C1 segment of cervical spinal cord (tissue), 14 donors: ENCODE measurements at regions not wholly inside any gene's neighbourhood (a gene's known extent, or its start where the extent isn't known, plus 50 kb on each side); places are given as distances from the start of the nearest gene placed in this dataset.

Source experiments
- DNase-seq, 14 donors: peaks; one replicate each; lab custom pipeline; 2025; lab: John Stamatoyannopoulos, UW

- DNase-seq = no peak
These were observed 420.6 kb downstream of the MED10 start for GRCh38 chr5:5957737-5958136.

GRCh38 chr5:5954275-5954598 lies 424.1 kb downstream of the MED10 start:
- no peak for DNase-seq

- DNase-seq = no peak
These were observed 424.6 kb downstream of the MED10 start for GRCh38 chr5:5953584-5954274.

- no peak for DNase-seq
These were observed 426.4 kb downstream of the MED10 start for GRCh38 chr5:5951953-5952352.

- no peak for DNase-seq
These were observed 427.7 kb downstream of the MED10 start for GRCh38 chr5:5950658-5951057.

- peak in 1 of 14 donors; percentile 43 for DNase-seq
These were observed 436.9 kb downstream of the MED10 start for GRCh38 chr5:5941486-5941885.

- DNase-seq = no peak
These were observed 438.5 kb downstream of the MED10 start for GRCh38 chr5:5939759-5940370.

GRCh38 chr5:5933651-5934050 lies 444.7 kb downstream of the MED10 start:
- DNase-seq = no peak

GRCh38 chr5:5932824-5933223 lies 445.5 kb downstream of the MED10 start:
- DNase-seq = no peak

GRCh38 chr5:5930561-5930960 lies 447.8 kb downstream of the MED10 start:
- no peak for DNase-seq

GRCh38 chr5:5929291-5930020 lies 448.9 kb downstream of the MED10 start:
- DNase-seq = peak in 1 of 14 donors; percentile 48

GRCh38 chr5:5925191-5925590 lies 453.2 kb downstream of the MED10 start:
- no peak for DNase-seq

GRCh38 chr5:5919411-5919810 lies 458.9 kb downstream of the MED10 start:
- DNase-seq = no peak

GRCh38 chr5:5906778-5907177 lies 471.6 kb downstream of the MED10 start:
- DNase-seq = no peak

GRCh38 chr5:5905186-5905585 lies 473.2 kb downstream of the MED10 start:
- no peak for DNase-seq

GRCh38 chr5:5904113-5904512 lies 474.2 kb downstream of the MED10 start:
- no peak for DNase-seq

GRCh38 chr5:5902678-5903646 lies 475.4 kb downstream of the MED10 start:
- peak in 1 of 14 donors; percentile 8 for DNase-seq

- no peak for DNase-seq
These were observed 477.9 kb downstream of the ICE1 start for GRCh38 chr5:5900350-5900749.

- DNase-seq = no peak
These were observed 477.2 kb downstream of the ICE1 start for GRCh38 chr5:5899716-5900115.

GRCh38 chr5:5888284-5888683 lies 465.8 kb downstream of the ICE1 start:
- DNase-seq = no peak

- no peak for DNase-seq
These were observed 465.4 kb downstream of the ICE1 start for GRCh38 chr5:5887833-5888232.
